ENCODE measurements at regions not wholly inside any gene's neighbourhood (a gene's known extent, or its start where the extent isn't known, plus 50 kb on each side); places are given as distances from the start of the nearest gene placed in this dataset.

- CTCF ChIA-PET = no interaction called here
- no peaks in the 10 kb centered on the region for H3K36me3 ChIP-seq (ENCODE audit: control insufficient read depth, insufficient read depth, low read length)
- no peak for DNase-seq
- no peak overlapping the region for H3K18ac ChIP-seq (ENCODE audit: low read depth, low read length)
- no peaks in the 10 kb centered on the region for H4K20me1 ChIP-seq (ENCODE audit: insufficient read depth, low read length)
- no peak overlapping the region for H3K56ac ChIP-seq (ENCODE audit: extremely low read depth, insufficient read depth, low read length)
- no peak overlapping the region for H2BK120ac ChIP-seq (ENCODE audit: low read depth, low read length)
- H4K5ac ChIP-seq (ENCODE audit: low read depth, low read length) = no peak overlapping the region
- H3K23ac ChIP-seq (ENCODE audit: low read depth, low read length) = no peak overlapping the region
- H3K79me1 ChIP-seq (ENCODE audit: low read depth in 1 of 2, low read length in 2 of 2) = no peaks in the 10 kb centered on the region
- no peak overlapping the region for H3K27ac ChIP-seq (ENCODE audit: insufficient read depth, low read length)
- no peak overlapping the region for H3K4ac ChIP-seq (ENCODE audit: low read depth, low read length)
- H2BK15ac ChIP-seq (ENCODE audit: low read depth, low read length) = no peak overlapping the region
- H2AFZ ChIP-seq (replicated peaks; ENCODE audit: low read length, poor library complexity) = no peak overlapping the region
- intact Hi-C loops (cut with micrococcal nuclease) = no loop called here
- no peak for ATAC-seq (ENCODE audit: low read depth)
- no peak overlapping the region for H3K4me3 ChIP-seq (ENCODE audit: insufficient read depth, low read depth, low read length)
- no peak overlapping the region for H2AK9ac ChIP-seq (replicated peaks; ENCODE audit: low read depth, low read length, poor library complexity)
- no peaks in the 10 kb centered on the region for H3K27me3 ChIP-seq (ENCODE audit: control insufficient read depth, insufficient read depth, low read length)
- H4K8ac ChIP-seq (ENCODE audit: low read depth in 2 of 2, low read length in 2 of 2) = no peak overlapping the region
- no CpG with 5 or more reads among the region's 1 CpG for WGBS, 2 experiments (ENCODE audit: extremely low coverage in 2 of 2, insufficient read length in 1 of 2)
- H3K4me1 ChIP-seq (ENCODE audit: control insufficient read depth, insufficient read depth, low read length) = no peaks in the 10 kb centered on the region
- H3K9ac ChIP-seq (ENCODE audit: low read depth, low read length) = no peak overlapping the region
- TF ChIP-seq MAZ (IDR thresholded peaks at IDR 0.05; ENCODE audit: borderline replicate concordance, low read depth, low read length) (no peak), RFX5 (IDR thresholded peaks at IDR 0.05; ENCODE audit: low read depth, low read length) (no peak), RCOR1 (IDR thresholded peaks at IDR 0.05; ENCODE audit: insufficient replicate concordance, low read length) (no peak), FOS (IDR thresholded peaks at IDR 0.05; ENCODE audit: low read depth, low read length) (no peak), MAFK (IDR thresholded peaks at IDR 0.05; ENCODE audit: low read depth, low read length) (no peak), MXI1 (IDR thresholded peaks at IDR 0.05; ENCODE audit: borderline replicate concordance, low read depth, low read length) (no peak), CEBPB (IDR thresholded peaks at IDR 0.05; ENCODE audit: low read depth, low read length) (no peak), CHD1 (IDR thresholded peaks at IDR 0.05; ENCODE audit: low read depth, low read length) (no peak), ELK1 (IDR thresholded peaks at IDR 0.05; ENCODE audit: borderline replicate concordance, low read depth, low read length) (no peak), RAD21 (IDR thresholded peaks at IDR 0.05; ENCODE audit: low read length) (no peak)
- TF ChIP-seq, protein P1, sequence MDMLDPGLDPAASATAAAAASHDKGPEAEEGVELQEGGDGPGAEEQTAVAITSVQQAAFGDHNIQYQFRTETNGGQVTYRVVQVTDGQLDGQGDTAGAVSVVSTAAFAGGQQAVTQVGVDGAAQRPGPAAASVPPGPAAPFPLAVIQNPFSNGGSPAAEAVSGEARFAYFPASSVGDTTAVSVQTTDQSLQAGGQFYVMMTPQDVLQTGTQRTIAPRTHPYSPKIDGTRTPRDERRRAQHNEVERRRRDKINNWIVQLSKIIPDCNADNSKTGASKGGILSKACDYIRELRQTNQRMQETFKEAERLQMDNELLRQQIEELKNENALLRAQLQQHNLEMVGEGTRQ (IDR thresholded peaks at IDR 0.05; ENCODE audit: low read depth, low read length) = no peak
- H3K4me2 ChIP-seq (ENCODE audit: low read depth, low read length) = no peak overlapping the region
- BruUV-seq (replicated peaks) = no TSS peak
- no peak overlapping the region for H2BK20ac ChIP-seq (ENCODE audit: low read depth, low read length)
- no peak overlapping the region for H3K14ac ChIP-seq (replicated peaks; ENCODE audit: low read depth, low read length)
- no peaks in the 10 kb centered on the region for H3K9me1 ChIP-seq (ENCODE audit: insufficient read depth, low read length)
- H4K91ac ChIP-seq (ENCODE audit: insufficient read depth, low read depth, low read length) = no peak overlapping the region
- H2AK5ac ChIP-seq (ENCODE audit: low read depth, low read length) = no peak overlapping the region
- H2BK5ac ChIP-seq (ENCODE audit: low read depth, low read length, poor library complexity, severe bottlenecking) = no peak overlapping the region
- dilution Hi-C loops (cut with HindIII; ENCODE audit: low sequenced_read_pairs, unreplicated experiment) = no loop called here
- no peaks in the 10 kb centered on the region for H3K9me3 ChIP-seq (ENCODE audit: control insufficient read depth, insufficient read depth, low read length)
- POLR2A ChIA-PET (ENCODE audit: unreplicated experiment) = no interaction called here
- in situ Hi-C loops (cut with MboI; ENCODE audit: low sequenced_read_pairs) = no loop called here
Observed at GRCh38 chr5:120901199-120901598, 437.1 kb downstream of the PRR16 start.

All from IMR-90 (cell line).